Lower leg skin (tissue), 3 donors: ENCODE measurements at regions not wholly inside any gene's neighbourhood (a gene's known extent, or its start where the extent isn't known, plus 50 kb on each side); places are given as distances from the start of the nearest gene placed in this dataset.

Experiments used
- CTCF ChIP-seq, 3 donors: fragments of 450-650 bp; IDR thresholded peaks; one replicate each; pipeline ENCODE4 v1.5.1; 2016; ENCODE audit warnings: antibody characterized with exemption in 3 of 3, mild to moderate bottlenecking in 3 of 3, moderate library complexity in 2 of 3
- POLR2A ChIP-seq, 2 donors: fragments of 450-650 bp; IDR thresholded peaks; one replicate each; pipeline ENCODE4 v1.6.1; 2016 to 2017; ENCODE audit warnings: antibody characterized with exemption in 2 of 2, mild to moderate bottlenecking in 1 of 2, moderate library complexity in 1 of 2

DNA sequence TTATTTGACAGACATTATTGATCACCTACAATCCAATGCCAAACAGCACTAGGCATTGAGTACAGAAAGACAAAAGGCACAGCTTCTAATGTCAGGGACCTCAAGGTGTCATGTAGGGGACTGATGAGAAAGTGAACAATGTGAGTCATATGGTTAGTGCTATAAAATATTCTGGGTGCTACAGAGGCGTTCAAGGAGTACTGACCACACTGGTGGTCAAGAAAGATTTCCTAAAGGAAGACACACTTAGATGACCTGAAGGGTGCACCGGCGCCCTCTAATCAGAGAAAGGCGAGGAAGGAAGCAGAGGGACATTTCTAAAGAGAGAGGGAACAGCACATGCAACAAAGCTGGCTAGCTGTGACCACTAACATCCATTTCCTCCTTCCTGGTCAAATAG, 64.9 kb upstream of the F3 start:
- TF ChIP-seq CTCF (IDR thresholded peaks at IDR 0.05), result no peak
- no peak for TF ChIP-seq POLR2A (IDR thresholded peaks at IDR 0.05)
